AG09319 (cell line): ENCODE measurements at regions not wholly inside any gene's neighbourhood (a gene's known extent, or its start where the extent isn't known, plus 50 kb on each side); places are given as distances from the start of the nearest gene placed in this dataset.

Experiments
- DNase-seq: peaks from one replicate; pipeline ENCODE4 v3.0.0-alpha.2; 2010; ENCODE audit warnings: low read depth; ENCODE audit errors: extremely low read depth
- CTCF ChIP-seq: IDR thresholded peaks from 2 replicates; pipeline ENCODE4 v1.5.1; 2011; ENCODE audit warnings: low read depth, mild to moderate bottlenecking, inconsistent platforms, low read length, moderate library complexity

- TF ChIP-seq CTCF: no peak
- DNase-seq: peak; percentile 44
Observed at GRCh38 chr12:46711756-46712155, 114.0 kb downstream of the SLC38A4 start.

DNA sequence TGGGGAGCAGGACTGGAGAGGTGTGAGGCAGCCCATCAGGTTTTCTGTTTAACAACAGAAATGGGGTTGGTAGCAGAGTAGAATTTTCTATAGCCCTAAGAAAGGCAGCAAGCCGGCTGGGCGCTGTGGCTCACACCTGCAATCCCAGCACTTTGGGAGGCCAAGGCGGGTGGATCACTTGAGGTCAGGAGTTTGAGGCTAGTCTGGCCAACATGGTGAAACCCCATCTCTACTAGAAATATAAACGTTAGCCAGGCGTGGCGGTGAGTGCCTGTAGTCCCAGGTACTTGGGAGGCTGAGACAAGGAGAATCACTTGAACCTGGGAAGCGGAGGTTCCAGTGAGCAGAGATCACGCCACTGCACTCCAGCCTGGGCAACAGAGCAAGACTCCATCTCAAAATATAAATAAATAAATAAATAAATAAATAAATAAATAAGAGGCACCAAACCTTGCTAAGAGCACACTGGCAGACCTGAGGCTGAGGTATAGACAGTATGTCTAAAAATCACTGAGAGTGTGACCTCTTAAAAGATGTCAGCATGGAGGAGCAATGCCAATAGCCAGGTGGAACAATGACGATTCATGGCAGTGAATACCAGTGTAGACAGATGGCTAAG lies 115.6 kb downstream of the SLC38A4 start:
- no peak for DNase-seq
- TF ChIP-seq CTCF: no peak

DNA sequence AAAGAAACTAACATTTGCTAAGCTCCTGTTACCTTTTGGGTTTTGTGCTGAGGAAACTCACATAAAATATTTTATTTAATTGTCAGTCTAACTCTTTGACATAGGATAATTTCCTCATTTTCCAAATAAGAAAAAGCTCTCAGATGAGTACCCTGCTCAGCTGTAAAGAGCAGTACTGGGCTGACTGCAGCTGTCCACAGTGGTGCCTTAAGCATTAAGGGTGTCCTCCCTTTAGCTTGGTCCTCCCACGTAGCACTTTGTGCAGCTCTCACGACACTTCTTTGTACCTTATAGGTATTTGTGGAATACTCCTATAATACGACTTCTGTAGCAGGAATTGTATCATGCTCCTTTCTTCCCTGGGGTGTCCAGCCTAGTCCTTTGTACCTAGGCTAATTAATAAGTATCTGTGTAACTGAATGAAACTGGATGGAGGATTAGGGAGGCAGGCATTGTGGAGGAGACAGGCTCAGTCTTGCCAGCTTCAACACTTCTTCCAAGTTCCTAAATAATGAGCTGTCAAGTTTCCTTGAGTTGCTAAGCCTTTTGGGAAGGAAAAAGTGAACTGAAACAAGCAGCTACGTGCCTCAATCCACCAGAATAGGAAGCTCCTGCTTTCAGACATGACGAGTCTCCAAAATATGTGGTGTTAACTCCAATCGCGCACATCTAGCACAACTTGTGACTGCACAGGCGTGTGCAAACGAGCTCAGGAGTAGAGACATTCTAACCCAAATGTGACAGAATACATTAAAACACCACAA lies 123.0 kb downstream of the SLC38A4 start:
- DNase-seq: no peak

DNA sequence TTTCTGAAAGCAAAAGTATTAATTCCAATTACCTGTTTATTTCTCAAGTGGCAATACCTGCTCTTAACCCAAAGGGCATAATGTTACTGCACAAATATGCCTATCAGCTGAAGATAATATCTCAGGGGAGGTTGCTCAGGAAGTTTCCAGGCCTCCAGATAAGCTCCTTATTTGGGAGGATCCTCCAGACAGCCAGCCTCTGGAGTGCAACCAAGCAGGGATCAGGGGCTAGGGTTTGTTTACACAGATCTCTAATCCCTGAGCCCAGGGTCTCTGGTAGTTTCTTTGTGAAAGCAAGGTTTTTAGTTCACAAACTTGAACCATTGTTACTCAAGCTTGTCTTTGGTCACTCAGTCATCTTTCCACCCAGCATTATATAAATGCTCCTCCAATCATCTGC lies 124.4 kb downstream of the SLC38A4 start:
- no peak for TF ChIP-seq CTCF
- no peak for DNase-seq

More for the DNA sequence above, 123.0 kb downstream of the SLC38A4 start:
- TF ChIP-seq CTCF: no peak

- no peak for DNase-seq
- no peak for TF ChIP-seq CTCF
Observed at GRCh38 chr12:46699986-46700385, 125.8 kb downstream of the SLC38A4 start.

GRCh38 chr12:46698003-46698402 lies 127.8 kb downstream of the SLC38A4 start:
- no peak for TF ChIP-seq CTCF

DNA sequence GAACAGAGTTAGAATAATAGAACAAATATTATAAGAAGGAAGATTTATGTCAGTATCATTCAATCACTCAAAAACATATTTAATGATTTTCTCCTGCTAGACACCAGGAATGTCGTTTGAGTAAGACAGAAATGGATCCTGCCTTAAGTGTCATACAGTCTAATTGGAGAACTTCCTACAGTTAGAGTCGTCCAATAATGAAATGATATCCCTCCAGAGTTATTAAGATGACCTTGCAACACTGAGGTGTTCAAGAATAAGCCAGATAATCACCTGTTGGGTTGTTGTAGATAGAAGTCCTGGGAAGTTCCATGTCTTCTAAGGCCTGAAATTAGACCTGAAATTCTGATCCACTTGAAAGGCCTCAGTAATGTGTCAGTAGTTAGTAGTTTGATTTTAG lies 132.3 kb downstream of the SLC38A4 start:
- DNase-seq: no peak
- no peak for TF ChIP-seq CTCF

More at GRCh38 chr12:46698003-46698402, 127.8 kb downstream of the SLC38A4 start:
- no peak for DNase-seq
